Kidney (tissue), 13 donors: ENCODE measurements at regions not wholly inside any gene's neighbourhood (a gene's known extent, or its start where the extent isn't known, plus 50 kb on each side); places are given as distances from the start of the nearest gene placed in this dataset.

Experiments used
- DNase-seq, 5 donors: peaks; one replicate each; pipeline ENCODE4 v3.0.0-alpha.2; 2013 to 2020
- FAIRE-seq: peaks from 2 replicates; lab custom pipeline; 2012; peaks lifted over from hg19 to GRCh38; lab: Jason Lieb, UNC
- H3K27ac ChIP-seq, 2 donors: one replicate each; pipeline ENCODE4 v1.7.0; 2013; ENCODE audit warnings: low read depth in 2 of 2, low read length in 2 of 2, inconsistent platforms in 1 of 2
- H3K27me3 ChIP-seq: one replicate; pipeline ENCODE4 v1.7.1; 2013; ENCODE audit warnings: low read length, inconsistent platforms; ENCODE audit not compliant: control insufficient read depth, insufficient read depth
- H3K36me3 ChIP-seq, 3 donors: one replicate each; pipeline versions ENCODE4 v1.7.0 to v1.7.1; 2013; ENCODE audit warnings: low read length in 3 of 3, control low read depth in 1 of 3, inconsistent platforms in 1 of 3; ENCODE audit not compliant: insufficient read depth in 3 of 3, control insufficient read depth in 2 of 3
- H3K4me1 ChIP-seq, 3 donors: one replicate each; pipeline versions ENCODE4 v1.7.0 to v1.7.1; 2013; ENCODE audit warnings: low read length in 3 of 3, inconsistent platforms in 1 of 3, low read depth in 1 of 3; ENCODE audit not compliant: control insufficient read depth in 2 of 3, insufficient read depth in 2 of 3
- H3K4me3 ChIP-seq, 3 donors: one replicate each; pipeline versions ENCODE4 v1.7.0 to v1.8.1; 2013; ENCODE audit warnings: low read length in 3 of 3, control low read depth in 1 of 3, inconsistent platforms in 1 of 3
- H3K9ac ChIP-seq, 3 donors: one replicate each; pipeline versions ENCODE4 v1.7.0 to v1.7.1; 2013; ENCODE audit warnings: low read length in 3 of 3, control low read depth in 1 of 3, inconsistent platforms in 1 of 3
- H3K9me3 ChIP-seq, 3 donors: one replicate each; pipeline versions ENCODE4 v1.7.0 to v1.7.1; 2013; ENCODE audit warnings: low read length in 3 of 3, control low read depth in 1 of 3, inconsistent platforms in 1 of 3; ENCODE audit not compliant: control insufficient read depth in 2 of 3, insufficient read depth in 1 of 3
- intact Hi-C: fragments of 100-400 bp; cut with DNase I; formaldehyde crosslinking; loops from one replicate; pipeline ENCODE4 v1.11.1; 2022
- TF ChIP-seq, protein P1 (sequence below): IDR thresholded peaks from 3 replicates; pipeline ENCODE4 v1.5.1; 2012; ENCODE audit warnings: mild to moderate bottlenecking, moderate library complexity, borderline replicate concordance; ENCODE audit not compliant: insufficient read depth; ENCODE audit errors: extremely low read depth
- donor health status: control.
- donor health status: control.
- donor health status: control.
- donor health status: control.
- donor health status: control.
- donor health status: DM: yes; HTN: yes; CAD: no.
- donor health status: Normal renal cell carcinoma (clear cell type).

DNA sequence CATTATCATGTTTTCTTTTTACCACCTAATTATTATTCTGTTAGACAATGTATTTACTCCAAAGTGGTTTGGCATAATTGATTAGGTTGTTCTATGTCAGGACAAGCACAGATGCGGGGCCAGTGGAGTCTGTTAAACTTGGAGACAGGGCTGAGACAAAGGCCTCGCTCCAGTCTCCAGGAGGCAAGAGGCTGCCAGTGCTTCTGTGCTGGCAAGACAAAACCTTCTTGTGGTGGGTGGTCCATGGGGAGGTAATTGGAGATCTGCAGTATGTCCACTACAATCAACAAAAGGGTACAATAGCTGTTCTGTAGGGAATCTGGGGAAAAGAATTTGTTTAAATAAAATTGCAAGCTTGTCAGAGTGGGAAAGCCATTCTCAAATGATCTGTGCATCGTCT, 677.2 kb upstream of the SLC35B3 start:
- no peak for DNase-seq
- H3K27ac ChIP-seq: no peak overlapping the region
- TF ChIP-seq, protein P1, sequence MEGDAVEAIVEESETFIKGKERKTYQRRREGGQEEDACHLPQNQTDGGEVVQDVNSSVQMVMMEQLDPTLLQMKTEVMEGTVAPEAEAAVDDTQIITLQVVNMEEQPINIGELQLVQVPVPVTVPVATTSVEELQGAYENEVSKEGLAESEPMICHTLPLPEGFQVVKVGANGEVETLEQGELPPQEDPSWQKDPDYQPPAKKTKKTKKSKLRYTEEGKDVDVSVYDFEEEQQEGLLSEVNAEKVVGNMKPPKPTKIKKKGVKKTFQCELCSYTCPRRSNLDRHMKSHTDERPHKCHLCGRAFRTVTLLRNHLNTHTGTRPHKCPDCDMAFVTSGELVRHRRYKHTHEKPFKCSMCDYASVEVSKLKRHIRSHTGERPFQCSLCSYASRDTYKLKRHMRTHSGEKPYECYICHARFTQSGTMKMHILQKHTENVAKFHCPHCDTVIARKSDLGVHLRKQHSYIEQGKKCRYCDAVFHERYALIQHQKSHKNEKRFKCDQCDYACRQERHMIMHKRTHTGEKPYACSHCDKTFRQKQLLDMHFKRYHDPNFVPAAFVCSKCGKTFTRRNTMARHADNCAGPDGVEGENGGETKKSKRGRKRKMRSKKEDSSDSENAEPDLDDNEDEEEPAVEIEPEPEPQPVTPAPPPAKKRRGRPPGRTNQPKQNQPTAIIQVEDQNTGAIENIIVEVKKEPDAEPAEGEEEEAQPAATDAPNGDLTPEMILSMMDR: no peak
- intact Hi-C loops: no loop called here
- H3K9me3 ChIP-seq: no peaks in the 10 kb centered on the region
- H3K27me3 ChIP-seq: no peaks in the 10 kb centered on the region
- H3K36me3 ChIP-seq: no peaks in the 10 kb centered on the region
- no peak overlapping the region for H3K4me3 ChIP-seq
- H3K4me1 ChIP-seq: no peaks in the 10 kb centered on the region
- no peak for FAIRE-seq
- H3K9ac ChIP-seq: no peak overlapping the region

DNA sequence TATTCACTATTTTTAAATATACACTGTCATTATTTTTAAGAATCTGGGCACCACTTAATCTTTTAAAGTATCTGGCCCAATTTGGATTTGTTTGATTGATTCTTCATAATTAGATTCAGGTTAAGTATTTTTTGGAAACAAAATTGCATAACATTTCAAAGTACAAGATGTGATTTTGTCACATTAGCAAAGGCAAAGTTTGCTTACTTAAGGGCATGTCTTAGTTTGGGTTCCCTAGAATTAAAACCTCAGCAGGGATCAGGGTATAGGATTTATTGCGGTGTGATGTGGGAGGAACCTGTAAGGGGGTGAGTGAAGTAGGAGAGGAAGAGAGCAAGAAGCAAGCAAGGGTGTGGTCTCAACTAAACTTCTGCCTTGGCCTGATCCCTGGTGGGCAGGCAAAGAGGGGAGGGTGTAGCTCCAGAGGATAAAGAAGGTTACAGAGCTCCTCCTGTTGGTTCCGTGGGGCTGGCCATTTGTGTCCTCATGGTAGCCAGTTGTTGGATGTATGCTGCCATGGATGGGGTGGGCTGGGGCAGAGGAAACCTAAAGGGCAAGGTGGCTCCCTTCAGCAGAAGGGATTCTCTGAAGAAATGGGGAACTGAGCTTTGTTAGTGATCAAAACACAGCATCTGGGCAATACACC, 668.7 kb upstream of the SLC35B3 start:
- Histone ChIP-seq H3K27ac (no peak overlapping the region), H3K9ac (no peak overlapping the region), H3K4me1 (no peaks in the 10 kb centered on the region), H3K4me3 (no peak overlapping the region), H3K36me3 (no peaks in the 10 kb centered on the region), H3K9me3 (no peaks in the 10 kb centered on the region), H3K27me3 (no peaks in the 10 kb centered on the region)
- no peak for DNase-seq
- intact Hi-C loops: no loop called here
- no peak for FAIRE-seq
- TF ChIP-seq, protein P1: no peak

DNA sequence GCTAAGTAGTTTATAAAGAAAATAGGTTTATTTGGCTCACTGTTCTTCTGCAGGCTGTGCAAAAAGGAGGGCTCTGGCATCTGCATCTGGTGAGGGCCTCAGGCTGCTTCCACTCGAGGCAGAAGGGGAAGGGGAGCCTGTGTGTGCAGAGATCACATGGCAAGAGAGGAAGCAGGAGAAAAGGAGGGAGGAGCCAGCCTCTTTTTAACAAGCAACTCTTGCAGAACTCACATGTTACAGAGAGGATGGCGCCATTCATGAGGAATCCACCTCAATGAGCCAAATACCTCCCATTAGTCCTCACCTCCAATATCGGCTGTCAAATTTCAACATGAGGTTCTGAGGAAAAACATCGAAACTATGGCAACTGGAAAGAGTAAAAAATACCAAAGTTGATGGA, 666.6 kb upstream of the SLC35B3 start:
- TF ChIP-seq, protein P1: no peak
- intact Hi-C loops: no loop called here
- no peaks in the 10 kb centered on the region for H3K36me3 ChIP-seq
- H3K9ac ChIP-seq: no peak overlapping the region
- DNase-seq (no peak), FAIRE-seq (no peak)
- H3K4me3 ChIP-seq: no peak overlapping the region
- no peaks in the 10 kb centered on the region for H3K4me1 ChIP-seq
- no peak overlapping the region for H3K27ac ChIP-seq
- no peaks in the 10 kb centered on the region for H3K27me3 ChIP-seq
- no peaks in the 10 kb centered on the region for H3K9me3 ChIP-seq
